Loucy (cell line): ENCODE measurements at regions not wholly inside any gene's neighbourhood (a gene's known extent, or its start where the extent isn't known, plus 50 kb on each side); places are given as distances from the start of the nearest gene placed in this dataset.

Experiments
- H2AFZ ChIP-seq: fragments of 200-600 bp; sonication (generic); 2 replicates; pipeline ENCODE4 v1.6.0; 2016; ENCODE audit warnings: antibody characterized with exemption, mild to moderate bottlenecking, low read length, moderate library complexity
- H3F3A ChIP-seq: fragments of 200-600 bp; 2 replicates; pipeline ENCODE4 v1.6.0; 2016; ENCODE audit warnings: antibody characterized with exemption, low read depth, mild to moderate bottlenecking
- H3K27me3 ChIP-seq: fragments of 200-600 bp; sonication (generic); 2 replicates; pipeline ENCODE4 v1.6.1; 2014; ENCODE audit warnings: low read length, mild to moderate bottlenecking; ENCODE audit not compliant: insufficient read depth, poor library complexity, severe bottlenecking
- H3K36me3 ChIP-seq: fragments of 200-600 bp; sonication (generic); 2 replicates; pipeline ENCODE4 v1.6.1; 2016; ENCODE audit warnings: low read length; ENCODE audit not compliant: insufficient read depth
- H3K4me1 ChIP-seq: fragments of 200-600 bp; sonication (generic); 2 replicates; pipeline ENCODE4 v1.5.1; 2014; ENCODE audit warnings: low read length, mild to moderate bottlenecking; ENCODE audit not compliant: insufficient read depth, poor library complexity, severe bottlenecking
- H3K4me2 ChIP-seq: fragments of 200-600 bp; sonication (generic); 2 replicates; pipeline ENCODE4 v1.6.0; 2014; ENCODE audit warnings: antibody characterized with exemption, low read length, low read depth, mild to moderate bottlenecking; ENCODE audit not compliant: poor library complexity, severe bottlenecking
- H3K4me3 ChIP-seq: fragments of 200-600 bp; sonication (generic); 2 replicates; pipeline ENCODE4 v1.5.1; 2014; ENCODE audit warnings: low read length, mild to moderate bottlenecking, mixed read lengths; ENCODE audit not compliant: poor library complexity, severe bottlenecking
- H3K79me2 ChIP-seq: fragments of 200-600 bp; sonication (generic); 2 replicates; pipeline ENCODE4 v1.6.1; 2014; ENCODE audit warnings: low read length; ENCODE audit not compliant: insufficient read depth
- H3K9ac ChIP-seq: fragments of 200-600 bp; sonication (generic); 2 replicates; pipeline ENCODE4 v1.6.0; 2014; ENCODE audit warnings: mild to moderate bottlenecking, low read depth, low read length, moderate library complexity; ENCODE audit not compliant: poor library complexity, severe bottlenecking
- H3K9me2 ChIP-seq: fragments of 200-600 bp; sonication (generic); replicated peaks from 2 replicates; pipeline ENCODE4 v1.6.1; 2016; ENCODE audit warnings: low read depth, low read length, mixed read lengths
- H3K9me3 ChIP-seq: fragments of 200-600 bp; sonication (generic); 2 replicates; pipeline ENCODE4 v1.6.1; 2014; ENCODE audit warnings: mild to moderate bottlenecking, antibody characterized with exemption, low read length, low read depth; ENCODE audit not compliant: insufficient read depth
- H4K20me1 ChIP-seq: fragments of 200-600 bp; sonication (generic); 2 replicates; pipeline ENCODE4 v1.6.0; 2014; ENCODE audit warnings: antibody characterized with exemption, low read length, mild to moderate bottlenecking; ENCODE audit not compliant: insufficient read depth, poor library complexity, severe bottlenecking
- CTCF ChIP-seq: fragments of 200-600 bp; sonication (generic); conservative IDR thresholded peaks from 2 replicates; pipeline ENCODE4 v1.5.1; 2014; ENCODE audit warnings: mild to moderate bottlenecking, antibody characterized with exemption, low read length
- EZH2phosphoT487 ChIP-seq: fragments of 200-600 bp; IDR thresholded peaks from 2 replicates; pipeline ENCODE4 v1.6.1; 2018; ENCODE audit warnings: antibody characterized with exemption, mild to moderate bottlenecking, moderate library complexity, borderline replicate concordance

GRCh38 chr11:42840860-42841259 lies 470.9 kb upstream of the API5 start:
- H3K27me3 ChIP-seq, result no peaks in the 10 kb centered on the region
- no peaks in the 10 kb centered on the region for H3K9me3 ChIP-seq
- no peak overlapping the region for H2AFZ ChIP-seq
- no peaks in the 10 kb centered on the region for H3F3A ChIP-seq
- no peaks in the 10 kb centered on the region for H4K20me1 ChIP-seq
- H3K36me3 ChIP-seq, result no peaks in the 10 kb centered on the region
- TF ChIP-seq CTCF (no peak), EZH2phosphoT487 (no peak)
- no peaks in the 10 kb centered on the region for H3K4me1 ChIP-seq
- no peak overlapping the region for H3K4me3 ChIP-seq
- H3K9ac ChIP-seq, result no peak overlapping the region
- no peaks in the 10 kb centered on the region for H3K9me2 ChIP-seq
- H3K4me2 ChIP-seq, result no peak overlapping the region
- H3K79me2 ChIP-seq, result no peaks in the 10 kb centered on the region

- Histone ChIP-seq H3K4me2 (no peak overlapping the region), H3K4me3 (no peak overlapping the region), H3K4me1 (no peaks in the 10 kb centered on the region), H2AFZ (no peak overlapping the region), H3K27me3 (no peaks in the 10 kb centered on the region), H3K36me3 (no peaks in the 10 kb centered on the region), H3K9ac (no peak overlapping the region), H3K9me3 (no peaks in the 10 kb centered on the region), H3F3A (no peaks in the 10 kb centered on the region), H3K9me2 (no peaks in the 10 kb centered on the region), H4K20me1 (no peaks in the 10 kb centered on the region), H3K79me2 (no peaks in the 10 kb centered on the region)
- no peak for TF ChIP-seq CTCF
- no peak for TF ChIP-seq EZH2phosphoT487
Observed at GRCh38 chr11:42841556-42841955, 470.2 kb upstream of the API5 start.

- TF ChIP-seq CTCF (no peak), EZH2phosphoT487 (no peak)
- no peak overlapping the region for H3K4me2 ChIP-seq
- H3K9ac ChIP-seq, result no peak overlapping the region
- H3K79me2 ChIP-seq, result no peaks in the 10 kb centered on the region
- no peaks in the 10 kb centered on the region for H3K36me3 ChIP-seq
- H4K20me1 ChIP-seq, result no peaks in the 10 kb centered on the region
- no peaks in the 10 kb centered on the region for H3K27me3 ChIP-seq
- no peaks in the 10 kb centered on the region for H3K9me2 ChIP-seq
- no peak overlapping the region for H2AFZ ChIP-seq
- H3F3A ChIP-seq, result no peaks in the 10 kb centered on the region
- H3K4me3 ChIP-seq, result no peak overlapping the region
- no peaks in the 10 kb centered on the region for H3K4me1 ChIP-seq
- no peaks in the 10 kb centered on the region for H3K9me3 ChIP-seq
Observed at GRCh38 chr11:42849362-42849761, 462.4 kb upstream of the API5 start.
